ENCODE measurements at regions not wholly inside any gene's neighbourhood (a gene's known extent, or its start where the extent isn't known, plus 50 kb on each side); places are given as distances from the start of the nearest gene placed in this dataset.
"Not testable (repeated sequence)": the region's sequence is repeated elsewhere in the genome, so short reads cannot be mapped to it uniquely, and the experiment has no call there.

DNA sequence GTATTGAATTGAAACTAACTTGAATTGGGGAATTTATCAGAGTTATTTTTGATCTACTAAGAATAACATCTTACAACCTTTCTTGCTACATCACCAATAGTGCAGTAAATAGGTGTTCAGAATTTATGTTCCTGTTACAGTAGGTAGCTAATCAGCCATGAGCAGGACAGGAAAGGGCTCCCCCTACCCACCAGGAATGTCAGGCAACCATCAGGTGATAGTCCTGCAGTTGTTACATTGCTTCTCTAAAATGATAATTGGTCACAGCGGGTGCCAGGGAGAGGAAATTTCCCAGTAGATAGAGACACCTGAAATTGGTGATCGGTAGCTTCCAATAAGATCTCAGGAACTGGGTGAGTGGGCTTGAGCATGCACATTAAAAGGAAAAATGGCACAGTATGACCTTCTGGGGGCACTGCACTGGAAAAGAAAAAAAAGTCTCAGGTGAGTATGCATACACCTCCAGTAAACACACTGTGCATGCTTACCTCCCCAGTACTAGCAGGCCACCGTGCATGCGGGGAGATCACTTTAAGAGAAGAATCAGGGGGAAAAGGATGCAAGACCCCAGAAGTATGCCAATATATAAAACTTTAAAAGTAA is 1092.0 kb upstream of the LRRTM1 start:
- DNase-seq = no peak

DNA sequence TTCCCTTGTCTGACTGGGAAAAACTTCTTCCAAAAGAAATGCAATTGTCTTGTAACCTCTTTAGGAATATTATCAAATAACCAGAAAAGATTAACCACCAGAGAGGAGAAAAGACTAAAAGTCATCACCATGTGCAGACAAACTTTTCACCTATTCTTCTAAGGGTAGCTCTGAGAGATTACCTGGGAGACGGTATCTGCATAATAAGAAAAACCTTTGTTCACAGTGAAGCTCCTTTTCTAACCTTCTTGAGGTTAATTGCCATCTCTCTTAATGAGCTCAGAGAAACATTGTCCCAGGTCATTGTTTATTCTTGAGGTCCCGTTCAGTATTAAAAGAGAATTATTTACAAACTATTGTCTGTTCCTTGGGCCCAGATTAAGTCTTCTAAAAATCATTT is 1091.2 kb upstream of the LRRTM1 start:
- no peak for DNase-seq

DNA sequence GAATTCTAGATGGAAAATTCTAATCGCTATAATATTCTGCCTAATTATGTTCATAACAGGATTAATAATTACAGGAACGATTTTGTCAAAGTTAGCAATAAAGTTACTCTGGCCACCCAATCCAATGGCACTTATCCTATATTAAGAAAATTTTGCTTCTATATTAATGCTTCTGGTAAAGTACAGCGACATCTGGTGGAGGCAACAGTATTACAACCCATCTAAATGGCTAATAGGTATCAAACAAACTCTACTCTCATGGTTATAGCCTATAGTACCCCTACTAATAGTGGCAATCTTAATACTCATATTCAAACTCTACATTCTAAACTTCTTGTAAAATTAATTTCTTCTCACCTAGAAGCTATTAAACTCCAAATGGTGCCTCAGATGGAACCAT is 1084.7 kb upstream of the LRRTM1 start:
- no peak for DNase-seq

DNA sequence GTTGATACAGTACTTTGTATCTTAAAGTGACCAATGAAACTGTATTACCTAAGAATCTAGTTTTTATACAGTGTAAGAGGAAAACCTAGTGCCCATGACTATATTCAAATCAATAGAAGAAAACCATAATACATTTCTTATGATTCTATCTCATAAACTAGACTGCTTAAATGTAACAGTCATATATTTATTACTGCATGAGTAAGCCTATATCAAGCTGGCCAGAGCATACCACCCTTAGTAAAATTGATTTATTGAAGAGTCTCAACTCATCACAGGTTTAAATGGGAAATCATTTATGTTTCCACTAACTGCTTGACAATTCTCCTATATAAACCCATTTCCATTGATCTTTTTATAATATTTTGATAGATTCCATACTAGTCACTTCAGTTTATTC is 1059.2 kb upstream of the LRRTM1 start:
- no peak for DNase-seq

DNA sequence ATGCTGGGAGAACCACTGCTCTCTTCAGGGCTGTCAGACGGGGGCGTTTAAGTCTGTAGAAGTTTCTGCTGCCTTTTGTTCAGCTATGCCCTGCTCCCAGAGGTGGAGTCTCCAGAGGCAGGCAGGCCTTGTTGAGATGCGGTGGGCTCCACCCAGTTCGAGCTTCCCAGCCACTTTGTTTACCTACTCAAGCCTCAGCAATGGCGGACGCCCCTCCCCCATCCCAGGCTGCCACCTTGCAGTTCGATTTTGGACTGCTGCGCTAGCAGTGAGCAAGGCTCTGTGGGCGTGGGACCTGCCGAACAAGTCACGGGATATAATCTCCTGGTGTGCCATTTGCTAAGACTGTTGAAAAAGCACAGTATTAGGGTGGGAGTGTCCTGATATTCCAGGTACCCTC is 1057.9 kb upstream of the LRRTM1 start:
- DNase-seq = not testable (repeated sequence)

DNA sequence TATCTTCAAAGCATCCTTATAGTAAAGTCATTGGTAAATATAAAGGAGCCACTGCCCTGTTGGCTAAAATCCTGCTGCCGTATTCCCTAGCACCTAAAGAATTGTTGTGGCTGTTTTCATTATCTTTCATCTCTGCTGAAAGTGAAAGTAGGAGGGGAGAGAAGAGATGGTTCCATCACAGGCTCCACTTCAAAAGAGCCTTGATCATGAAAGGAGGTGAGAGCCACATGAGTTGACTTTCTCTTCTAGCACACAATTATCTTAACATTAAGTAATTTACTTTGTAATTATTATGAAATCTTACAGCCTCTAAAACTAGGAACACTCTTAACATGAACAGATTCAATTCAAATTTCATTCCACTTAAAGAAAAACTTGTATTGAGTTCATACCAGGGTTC is 1050.9 kb upstream of the LRRTM1 start:
- no peak for DNase-seq

DNA sequence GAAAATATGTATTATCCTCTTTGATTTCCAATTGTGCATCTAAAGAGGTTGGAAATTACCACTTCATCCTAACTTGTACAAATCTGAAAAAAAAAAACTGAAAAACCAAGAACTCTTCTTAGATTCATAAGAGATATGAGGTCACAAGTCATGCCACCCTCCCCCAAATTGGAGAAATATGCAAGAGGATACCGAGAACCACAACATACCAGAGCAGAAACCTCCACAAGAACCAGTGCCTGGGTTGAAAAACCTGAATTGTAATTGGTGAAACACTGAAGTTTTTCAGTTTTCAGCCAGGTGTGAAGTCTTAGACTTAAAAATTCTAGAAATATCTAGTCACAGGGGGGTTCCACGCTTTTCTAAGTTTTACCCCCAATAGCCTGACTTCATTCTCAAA is 1029.5 kb upstream of the LRRTM1 start:
- no peak for DNase-seq

DNA sequence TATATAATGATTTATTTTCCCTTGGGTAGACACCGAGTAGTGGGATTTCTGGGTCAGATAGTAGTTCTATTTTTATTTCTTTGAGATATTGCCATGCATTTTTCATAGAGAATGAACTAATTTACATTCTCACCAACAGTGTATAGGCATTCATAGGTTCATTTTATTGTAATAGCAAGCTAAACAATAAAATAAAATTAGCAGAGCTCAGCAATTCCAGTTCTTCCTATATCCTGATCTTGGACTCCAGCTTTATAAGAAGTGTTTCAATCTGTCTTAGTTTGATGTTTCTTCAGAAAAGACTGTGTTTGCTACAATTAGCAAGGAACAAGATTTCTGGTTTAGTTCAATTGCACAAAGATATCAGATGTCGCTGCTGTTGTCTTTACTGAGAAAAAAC is 1024.4 kb upstream of the LRRTM1 start:
- no peak for DNase-seq

DNA sequence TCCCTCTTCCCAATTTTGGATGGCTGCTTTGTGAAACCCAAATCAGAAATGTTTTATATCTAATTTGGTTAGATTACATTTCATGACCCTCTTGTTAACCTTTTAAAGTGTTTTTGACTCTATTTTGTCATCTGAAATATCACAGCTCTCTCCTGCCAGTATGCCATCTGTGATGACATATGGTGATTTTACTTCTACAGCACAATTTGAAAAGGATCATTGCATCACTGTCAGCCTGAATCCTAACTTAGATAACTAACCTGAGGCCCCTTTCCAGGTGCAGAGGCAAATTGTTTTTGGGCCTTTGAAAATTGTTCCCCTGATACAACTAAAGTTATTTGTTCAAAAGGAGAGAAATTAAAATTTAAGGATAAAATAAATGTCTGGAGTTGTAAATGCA is 1023.4 kb upstream of the LRRTM1 start:
- DNase-seq = no peak

DNA sequence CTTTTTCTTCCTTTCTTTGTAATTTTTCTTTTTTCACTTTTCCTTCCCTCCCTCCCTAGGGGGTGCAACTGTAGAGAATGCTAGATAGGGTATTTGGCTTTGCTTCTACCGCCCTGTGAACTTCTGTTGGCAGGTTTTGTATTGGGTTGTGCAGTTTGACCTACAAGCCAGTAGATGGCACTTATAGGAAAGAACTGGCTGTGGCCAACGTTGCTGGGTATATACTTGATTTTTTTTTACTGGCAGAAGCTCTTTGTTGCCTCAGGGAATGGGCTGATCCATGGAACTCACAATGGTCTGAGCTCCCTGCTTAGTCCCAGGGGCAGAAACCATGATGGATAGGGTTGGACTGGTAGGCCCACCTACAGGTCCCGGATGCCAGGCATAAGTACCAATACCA is 1019.5 kb upstream of the LRRTM1 start:
- DNase-seq = no peak

DNA sequence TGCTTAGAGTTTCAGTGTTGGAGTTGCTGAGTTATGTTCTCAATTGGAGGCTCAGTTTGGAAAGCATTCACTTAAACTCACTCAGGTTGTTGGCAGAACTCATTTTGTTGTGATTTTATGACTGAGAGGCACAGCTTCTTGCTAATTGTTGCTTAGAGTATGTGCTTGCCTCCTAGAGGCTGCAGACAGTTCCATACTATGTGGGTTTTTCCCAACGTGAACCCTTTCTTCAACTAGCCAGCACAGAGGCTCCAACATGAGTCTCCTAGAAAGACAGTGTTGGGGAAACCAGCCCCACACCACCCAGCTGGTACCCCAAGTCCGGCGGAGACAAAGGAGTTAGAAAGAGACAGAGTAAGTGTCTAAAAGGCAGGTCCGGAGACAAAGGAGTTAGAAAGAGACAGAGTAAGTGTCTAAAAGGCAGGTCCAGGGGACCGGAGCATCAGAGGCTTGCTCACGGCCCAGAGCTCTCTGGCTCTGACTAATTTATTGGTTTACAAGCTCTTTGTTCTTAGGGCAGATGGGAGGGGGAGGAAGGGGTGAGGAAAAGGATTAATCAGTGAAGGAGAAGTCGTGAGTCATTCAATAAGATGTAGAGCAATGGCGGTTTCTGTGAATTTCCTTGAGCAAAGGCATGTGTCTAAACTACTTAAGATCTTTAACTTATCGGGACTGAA is 999.7 kb upstream of the LRRTM1 start:
- DNase-seq = no peak

DNA sequence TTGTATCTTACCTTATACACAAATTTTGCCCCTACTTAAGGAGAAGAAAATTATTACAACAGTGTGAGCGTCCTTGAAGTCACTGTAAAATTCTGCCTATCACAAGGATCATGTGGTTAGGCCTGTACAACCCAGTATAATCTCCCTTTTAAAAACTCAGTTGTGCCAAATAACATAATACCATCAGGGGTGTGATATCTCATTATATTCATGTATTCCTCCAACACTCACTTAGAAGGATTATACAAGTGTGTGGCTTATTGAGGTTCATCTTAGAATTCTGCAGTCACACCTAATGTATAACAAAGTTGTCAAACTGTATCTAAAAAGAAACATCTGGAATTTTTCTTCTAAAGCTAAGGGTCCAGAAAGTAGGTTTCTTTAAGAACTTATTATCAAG is 998.8 kb upstream of the LRRTM1 start:
- no peak for DNase-seq

DNA sequence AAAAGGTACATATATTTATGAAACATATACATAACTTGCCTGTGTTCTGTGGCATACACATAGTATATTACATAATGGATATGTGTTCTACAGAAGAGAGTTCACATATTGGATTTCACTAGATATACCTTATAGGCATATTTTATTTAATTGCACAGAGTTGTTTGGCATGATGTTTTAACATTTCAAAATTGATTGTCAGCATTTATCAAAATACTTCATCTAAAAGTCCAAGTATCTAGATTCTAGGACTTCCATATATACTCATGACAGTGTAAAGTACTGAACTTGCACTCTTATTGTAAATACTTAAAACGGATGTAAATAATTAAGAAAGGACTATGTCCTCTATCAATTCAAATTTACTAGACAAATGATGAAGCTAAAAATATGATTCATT is 995.3 kb upstream of the LRRTM1 start:
- no peak for DNase-seq

DNA sequence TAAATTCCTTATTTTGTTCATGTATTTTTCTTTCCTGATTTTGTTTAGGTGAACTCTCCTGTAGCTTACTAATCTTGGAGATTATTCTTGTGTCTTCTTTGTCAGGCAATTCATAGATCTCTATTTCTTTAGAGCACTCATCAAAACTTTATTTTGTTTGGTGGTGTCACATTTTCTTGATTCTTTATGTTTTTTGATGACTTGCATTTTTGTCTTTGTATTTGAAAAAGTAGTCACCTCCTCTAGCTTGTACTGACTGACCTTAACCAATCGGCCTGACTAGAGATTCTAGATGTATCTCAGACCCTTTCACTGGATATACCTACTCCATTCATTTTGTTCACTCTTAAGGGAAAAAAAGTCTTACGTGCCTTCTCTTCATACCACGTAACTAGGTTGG is 986.3 kb upstream of the LRRTM1 start:
- no peak for DNase-seq

DNA sequence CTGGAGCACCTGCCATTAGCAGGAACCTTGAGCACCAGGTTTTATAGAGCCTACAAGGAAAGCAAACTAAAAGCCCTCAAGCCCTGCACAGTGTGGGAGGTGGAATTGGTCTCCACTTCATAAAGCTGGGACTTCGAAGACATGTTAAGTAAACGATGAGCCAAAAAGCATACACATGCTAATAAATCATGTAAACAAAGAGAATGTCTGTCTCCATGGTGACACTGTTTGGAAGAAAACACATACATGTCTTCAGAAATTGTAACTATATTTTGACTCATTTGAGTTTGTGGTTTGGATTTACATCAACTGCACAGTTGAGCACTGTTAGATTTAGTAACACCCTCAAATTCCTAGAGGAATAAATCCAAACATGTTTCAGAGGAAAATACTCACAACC is 978.5 kb upstream of the LRRTM1 start:
- DNase-seq = no peak

DNA sequence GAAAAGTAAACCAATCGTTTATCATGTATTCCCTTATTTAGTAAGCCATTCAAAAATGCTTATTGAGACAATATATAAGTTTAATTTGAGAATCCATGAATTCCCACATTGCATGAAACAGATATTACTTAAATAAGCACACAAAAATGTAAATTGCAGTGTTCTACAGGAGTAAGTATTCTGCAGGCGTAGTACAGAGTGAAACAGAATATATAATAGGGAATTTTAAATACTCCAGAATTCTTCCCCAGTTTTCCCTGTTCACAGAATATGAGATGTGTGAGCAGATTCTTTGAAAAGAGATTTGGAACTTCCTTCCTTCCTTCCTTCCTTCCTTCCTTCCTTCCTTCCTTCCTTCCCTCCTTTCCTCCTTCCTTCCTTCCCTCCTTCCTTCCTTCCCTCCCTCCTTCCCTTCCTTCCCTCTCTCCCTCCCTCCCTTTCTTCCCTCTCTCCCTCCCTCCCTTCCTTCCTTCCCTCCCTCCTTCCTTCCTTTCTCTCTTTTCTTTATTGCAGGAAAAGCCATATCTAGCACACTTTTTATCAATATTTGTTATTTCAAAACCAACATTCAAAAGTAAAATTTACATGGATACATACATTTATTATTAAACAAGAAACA is 977.7 kb upstream of the LRRTM1 start:
- DNase-seq = no peak

DNA sequence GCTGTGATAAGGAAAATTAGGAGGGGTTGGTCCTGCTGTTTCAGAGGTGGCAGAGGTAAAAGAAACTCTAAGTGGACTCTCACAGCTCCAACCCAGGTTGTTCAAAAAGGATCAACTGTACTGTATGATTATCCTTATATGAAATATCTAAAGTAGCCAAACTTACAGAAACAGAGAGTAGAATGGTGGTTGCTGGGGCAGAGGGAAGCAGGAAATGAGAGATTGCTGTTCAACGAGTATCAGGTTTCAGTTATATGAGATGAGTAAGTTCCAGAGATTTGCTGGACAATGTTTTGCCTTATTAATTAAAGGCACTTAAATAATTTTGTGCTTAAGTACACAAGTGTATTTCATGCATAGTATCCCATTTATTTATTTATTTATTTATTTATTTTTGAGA is 972.0 kb upstream of the LRRTM1 start:
- no peak for DNase-seq

DNA sequence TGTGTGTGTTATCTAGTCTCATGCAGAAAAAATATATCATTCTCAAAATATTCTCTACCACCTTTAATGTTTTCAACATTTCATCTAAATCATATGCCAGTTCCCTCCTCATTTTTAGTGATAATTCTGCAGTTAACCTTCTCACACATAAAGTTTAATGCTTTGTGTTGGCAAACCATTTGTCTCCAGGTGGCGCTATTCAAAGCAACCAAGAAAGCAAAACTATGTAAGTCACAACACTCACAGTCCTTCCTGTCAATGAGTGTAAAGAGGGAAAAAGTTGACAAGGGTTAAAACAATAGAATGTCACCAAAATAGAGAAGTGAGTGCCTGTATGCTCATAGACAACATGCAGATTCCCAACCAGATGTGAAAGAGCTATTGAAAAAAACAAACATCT is 961.6 kb upstream of the LRRTM1 start:
- no peak for DNase-seq

DNA sequence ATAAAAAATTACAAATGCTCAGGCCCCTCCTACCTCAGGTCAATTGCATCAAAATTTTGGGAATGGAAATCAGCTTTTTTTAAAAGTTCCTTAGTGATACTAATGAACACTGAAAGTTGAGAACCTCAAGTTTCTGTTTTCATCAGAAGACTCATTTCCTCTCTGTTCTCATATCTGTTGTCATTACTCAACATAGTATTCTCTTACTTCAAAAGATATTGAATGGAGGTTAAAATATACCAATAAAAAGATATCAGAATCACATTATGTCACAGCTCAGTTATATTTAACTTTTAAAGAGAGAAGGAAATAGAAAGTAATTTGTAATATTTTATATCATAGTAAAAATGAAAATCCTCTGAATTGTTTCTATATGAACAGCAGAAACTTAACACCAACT is 959.4 kb upstream of the LRRTM1 start:
- DNase-seq = no peak

DNA sequence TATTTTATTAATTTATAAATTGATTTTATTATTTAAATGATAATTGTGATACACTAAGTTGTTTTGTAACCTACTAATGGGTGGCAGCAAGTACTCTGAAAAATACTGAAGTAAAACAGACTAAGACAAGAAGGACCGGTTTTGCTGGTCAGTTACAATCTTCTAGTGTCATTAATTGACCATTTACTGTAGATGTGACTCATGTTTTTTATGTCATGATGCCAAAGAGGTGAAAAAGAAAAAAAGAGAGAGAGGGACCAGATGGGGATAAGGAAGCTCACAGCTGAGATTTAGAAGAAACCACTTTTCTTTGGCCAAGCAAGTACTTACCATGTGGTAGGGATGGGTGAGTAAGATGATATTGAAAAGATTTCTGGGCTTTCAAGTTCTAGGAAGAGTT is 955.8 kb upstream of the LRRTM1 start:
- no peak for DNase-seq

DNA sequence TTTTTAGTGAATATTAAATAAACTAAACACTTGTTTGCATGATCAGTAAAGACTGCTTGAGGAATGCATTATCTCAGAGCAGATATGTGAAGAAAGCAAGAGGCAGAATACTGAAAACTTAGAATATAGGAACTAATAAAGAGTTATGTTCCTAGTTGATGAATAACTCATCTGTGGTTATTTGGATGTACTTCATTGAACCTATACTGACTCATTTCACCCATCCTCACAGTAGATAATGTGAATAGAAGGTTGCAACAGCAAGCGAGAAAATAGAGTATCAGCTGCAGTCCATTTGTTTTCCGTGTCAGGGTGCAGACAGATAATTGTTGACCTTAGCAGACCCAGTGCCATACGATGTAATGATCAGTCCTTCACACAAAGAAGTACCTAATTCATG is 945.7 kb upstream of the LRRTM1 start:
- DNase-seq = no peak

DNA sequence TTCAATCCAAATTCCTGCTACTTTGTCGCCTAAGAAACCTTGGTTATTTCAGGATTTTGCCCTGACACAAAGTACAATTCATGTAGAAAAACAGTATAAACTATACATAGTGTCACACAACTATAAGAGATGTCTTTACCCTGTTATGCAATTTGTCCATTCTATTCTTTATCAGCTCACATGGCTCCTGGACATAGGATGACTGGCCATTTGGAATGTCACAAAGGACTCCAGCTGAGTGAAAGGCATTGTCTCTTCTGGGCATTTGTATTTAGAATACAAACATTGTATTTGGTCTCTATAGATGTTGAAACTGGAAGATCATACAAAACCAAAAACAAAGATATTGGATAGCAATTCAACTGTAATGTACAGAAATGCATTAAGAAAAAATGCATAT is 944.6 kb upstream of the LRRTM1 start:
- no peak for DNase-seq

DNA sequence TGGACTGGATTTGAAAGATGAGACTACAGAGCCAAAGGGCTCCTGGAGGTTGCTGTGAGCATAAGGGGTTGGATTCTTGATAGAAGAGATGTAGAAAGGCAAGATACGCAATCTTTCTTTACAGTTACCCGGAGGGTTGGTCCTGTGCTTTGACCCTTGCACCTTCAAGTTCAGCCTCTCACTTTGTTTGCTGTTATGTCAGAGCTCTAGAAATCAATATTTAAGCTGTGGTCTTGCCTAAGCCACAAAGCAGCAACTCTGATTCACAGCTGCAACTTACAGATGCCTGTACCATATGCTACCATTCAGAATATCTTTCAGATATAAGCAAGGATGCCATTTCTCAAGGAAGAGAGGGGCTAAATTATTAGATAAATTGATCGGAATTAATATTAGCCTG is 943.1 kb upstream of the LRRTM1 start:
- DNase-seq = no peak

DNA sequence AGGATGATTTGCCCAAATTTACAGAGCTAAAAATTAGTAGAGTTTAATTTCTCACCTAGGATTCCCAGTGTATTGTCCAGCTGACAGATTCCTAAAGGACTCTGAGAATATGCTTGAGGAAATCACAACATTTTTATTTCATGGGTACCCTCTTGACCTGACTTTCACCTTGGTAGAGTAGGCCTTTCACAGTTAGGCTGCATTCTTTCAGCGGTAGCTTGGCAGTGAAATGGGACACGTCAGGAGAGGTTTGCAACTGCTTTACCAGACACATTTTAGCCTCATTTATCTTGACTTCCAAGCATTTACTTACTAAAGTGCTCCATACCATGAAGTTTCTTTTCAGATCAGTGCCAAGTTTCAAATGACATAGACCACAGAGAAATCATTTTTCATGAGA is 937.9 kb upstream of the LRRTM1 start:
- DNase-seq = no peak

DNA sequence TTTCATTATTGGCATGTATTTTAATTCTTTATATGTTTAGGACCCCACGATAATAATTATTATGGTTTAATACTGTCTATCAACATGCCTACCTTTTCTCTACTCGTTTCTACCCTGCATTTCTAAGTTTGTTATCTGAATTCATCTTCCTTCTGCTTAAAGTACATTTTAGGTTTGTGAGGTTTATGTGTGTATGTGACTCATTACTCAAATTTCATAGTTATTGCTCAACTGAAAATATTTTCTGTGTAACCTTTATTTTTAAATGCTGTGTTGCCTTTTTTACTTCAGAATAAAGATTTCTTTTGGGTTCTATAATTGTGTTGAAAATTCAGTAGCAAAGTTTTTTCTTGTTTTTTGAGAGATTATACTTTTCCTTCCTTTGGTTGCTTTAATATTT is 933.9 kb upstream of the LRRTM1 start:
- no peak for DNase-seq
